Progenitor cell of endocrine pancreas (in vitro differentiated cells): ENCODE measurements at regions not wholly inside any gene's neighbourhood (a gene's known extent, or its start where the extent isn't known, plus 50 kb on each side); places are given as distances from the start of the nearest gene placed in this dataset.
"Not testable (repeated sequence)": the region's sequence is repeated elsewhere in the genome, so short reads cannot be mapped to it uniquely, and the experiment has no call there.

Experiments used
- DNase-seq: peaks from one replicate; pipeline ENCODE4 v3.0.0; 2021; ENCODE audit warnings: low spot score; ENCODE audit not compliant: unreplicated experiment
- H3K27ac Mint-ChIP-seq: 2 replicates; pipeline ENCODE4 v1.8.0; 2021; ENCODE audit warnings: mild to moderate bottlenecking, moderate library complexity, mixed read lengths
- H3K27me3 Mint-ChIP-seq: 2 replicates; pipeline ENCODE4 v1.8.0; 2021; ENCODE audit warnings: mixed read lengths
- H3K36me3 Mint-ChIP-seq: 2 replicates; pipeline ENCODE4 v1.8.0; 2022; ENCODE audit warnings: mixed read lengths; ENCODE audit not compliant: insufficient read depth
- H3K4me1 Mint-ChIP-seq: 2 replicates; pipeline ENCODE4 v1.8.0; 2021; ENCODE audit warnings: low read depth, mixed read lengths
- H3K4me3 Mint-ChIP-seq: 2 replicates; pipeline ENCODE4 v1.8.0; 2021; ENCODE audit warnings: low read depth, mild to moderate bottlenecking, moderate library complexity, mixed read lengths
- H3K9me3 Mint-ChIP-seq: 2 replicates; pipeline ENCODE4 v1.8.0; 2021; ENCODE audit warnings: low read depth, mixed read lengths
- TF ChIP-seq, protein P1 (sequence below): fragments of 200-600 bp; sonication (generic); IDR thresholded peaks from one replicate; pipeline ENCODE4 v1.5.0; 2021; ENCODE audit warnings: antibody characterized with exemption, mild to moderate bottlenecking; ENCODE audit not compliant: unreplicated experiment

DNA sequence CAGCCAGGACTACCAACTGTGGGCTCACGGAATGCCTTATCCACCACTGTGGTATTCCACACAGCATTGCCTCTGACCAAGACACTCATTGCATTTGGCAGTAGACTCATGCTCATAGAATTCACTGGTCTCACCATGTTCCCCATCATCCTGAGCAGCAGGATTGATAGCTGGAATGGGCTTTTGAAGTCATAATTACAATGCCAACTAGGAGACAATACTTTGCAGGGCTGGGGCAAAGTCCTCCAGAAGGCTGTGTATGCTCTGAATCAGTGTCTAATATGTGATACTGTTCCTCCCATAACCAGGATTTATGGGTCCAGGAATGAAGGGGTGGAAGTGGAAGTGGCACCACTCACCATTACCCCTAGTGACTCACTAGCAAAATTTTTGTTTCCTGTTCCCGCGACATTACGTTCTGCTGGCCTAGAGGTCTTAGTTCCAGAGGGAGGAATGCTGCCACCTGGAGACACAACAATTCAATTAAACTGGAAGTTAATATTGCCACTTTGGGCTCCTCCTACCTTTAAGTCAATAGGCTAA is 58.6 kb upstream of the CCDC80 start:
- DNase-seq = no peak

DNA sequence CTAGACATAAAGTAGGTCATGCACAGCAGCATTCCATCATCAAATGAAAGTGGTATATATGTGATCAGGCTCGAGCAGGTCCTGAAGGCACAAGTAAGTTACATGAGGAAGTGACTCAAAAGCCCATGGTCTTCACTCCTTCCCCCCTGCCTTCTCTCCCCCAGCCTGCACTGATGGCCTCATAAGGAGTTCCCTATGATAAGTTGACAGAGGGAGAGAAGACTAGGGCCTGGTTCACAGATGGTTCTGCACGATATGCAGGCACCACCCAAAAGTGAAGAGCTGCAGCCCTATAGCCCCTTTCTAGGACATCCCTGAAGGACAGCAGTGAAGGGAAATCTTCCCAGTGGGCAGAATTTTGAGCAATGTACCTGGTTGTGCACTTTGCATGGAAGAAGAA is 57.5 kb upstream of the CCDC80 start:
- DNase-seq, H3K27ac Mint-ChIP-seq, H3K4me3 Mint-ChIP-seq, H3K36me3 Mint-ChIP-seq, H3K4me1 Mint-ChIP-seq, H3K27me3 Mint-ChIP-seq: not testable (repeated sequence)
- peaks cover 19% of the 10 kb centered on the region for H3K9me3 Mint-ChIP-seq

More for the DNA sequence above, 58.6 kb upstream of the CCDC80 start:
- no peaks in the 10 kb centered on the region for H3K27me3 Mint-ChIP-seq
- H3K4me3 Mint-ChIP-seq = no peak overlapping the region
- no peaks in the 10 kb centered on the region for H3K4me1 Mint-ChIP-seq
- peaks cover 19% of the 10 kb centered on the region for H3K9me3 Mint-ChIP-seq
- no peaks in the 10 kb centered on the region for H3K36me3 Mint-ChIP-seq
- H3K27ac Mint-ChIP-seq = no peak overlapping the region
- TF ChIP-seq, protein P1, sequence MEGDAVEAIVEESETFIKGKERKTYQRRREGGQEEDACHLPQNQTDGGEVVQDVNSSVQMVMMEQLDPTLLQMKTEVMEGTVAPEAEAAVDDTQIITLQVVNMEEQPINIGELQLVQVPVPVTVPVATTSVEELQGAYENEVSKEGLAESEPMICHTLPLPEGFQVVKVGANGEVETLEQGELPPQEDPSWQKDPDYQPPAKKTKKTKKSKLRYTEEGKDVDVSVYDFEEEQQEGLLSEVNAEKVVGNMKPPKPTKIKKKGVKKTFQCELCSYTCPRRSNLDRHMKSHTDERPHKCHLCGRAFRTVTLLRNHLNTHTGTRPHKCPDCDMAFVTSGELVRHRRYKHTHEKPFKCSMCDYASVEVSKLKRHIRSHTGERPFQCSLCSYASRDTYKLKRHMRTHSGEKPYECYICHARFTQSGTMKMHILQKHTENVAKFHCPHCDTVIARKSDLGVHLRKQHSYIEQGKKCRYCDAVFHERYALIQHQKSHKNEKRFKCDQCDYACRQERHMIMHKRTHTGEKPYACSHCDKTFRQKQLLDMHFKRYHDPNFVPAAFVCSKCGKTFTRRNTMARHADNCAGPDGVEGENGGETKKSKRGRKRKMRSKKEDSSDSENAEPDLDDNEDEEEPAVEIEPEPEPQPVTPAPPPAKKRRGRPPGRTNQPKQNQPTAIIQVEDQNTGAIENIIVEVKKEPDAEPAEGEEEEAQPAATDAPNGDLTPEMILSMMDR = no peak

DNA sequence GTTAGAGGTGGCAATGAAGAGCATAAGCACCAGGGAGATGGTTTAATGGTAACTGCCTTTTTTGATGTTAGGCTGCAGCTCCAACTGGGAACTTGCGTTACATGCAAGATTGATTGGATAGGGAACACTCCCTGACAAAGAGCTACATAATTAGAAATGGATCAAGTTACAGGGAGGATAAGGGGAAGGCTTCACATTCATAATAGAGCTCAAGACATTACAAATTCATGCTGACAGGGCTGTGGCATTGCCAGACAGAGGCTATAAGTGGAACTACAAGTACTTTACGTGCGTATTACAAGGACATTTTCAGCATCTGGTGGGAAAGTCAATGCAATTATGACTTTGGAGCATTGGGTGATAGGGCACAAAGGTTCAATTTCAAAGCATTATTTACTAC is 55.3 kb upstream of the CCDC80 start:
- not testable (repeated sequence) for H3K36me3 Mint-ChIP-seq, H3K4me1 Mint-ChIP-seq, H3K4me3 Mint-ChIP-seq, H3K27ac Mint-ChIP-seq, H3K27me3 Mint-ChIP-seq, DNase-seq
- H3K9me3 Mint-ChIP-seq = peaks cover 12% of the 10 kb centered on the region

DNA sequence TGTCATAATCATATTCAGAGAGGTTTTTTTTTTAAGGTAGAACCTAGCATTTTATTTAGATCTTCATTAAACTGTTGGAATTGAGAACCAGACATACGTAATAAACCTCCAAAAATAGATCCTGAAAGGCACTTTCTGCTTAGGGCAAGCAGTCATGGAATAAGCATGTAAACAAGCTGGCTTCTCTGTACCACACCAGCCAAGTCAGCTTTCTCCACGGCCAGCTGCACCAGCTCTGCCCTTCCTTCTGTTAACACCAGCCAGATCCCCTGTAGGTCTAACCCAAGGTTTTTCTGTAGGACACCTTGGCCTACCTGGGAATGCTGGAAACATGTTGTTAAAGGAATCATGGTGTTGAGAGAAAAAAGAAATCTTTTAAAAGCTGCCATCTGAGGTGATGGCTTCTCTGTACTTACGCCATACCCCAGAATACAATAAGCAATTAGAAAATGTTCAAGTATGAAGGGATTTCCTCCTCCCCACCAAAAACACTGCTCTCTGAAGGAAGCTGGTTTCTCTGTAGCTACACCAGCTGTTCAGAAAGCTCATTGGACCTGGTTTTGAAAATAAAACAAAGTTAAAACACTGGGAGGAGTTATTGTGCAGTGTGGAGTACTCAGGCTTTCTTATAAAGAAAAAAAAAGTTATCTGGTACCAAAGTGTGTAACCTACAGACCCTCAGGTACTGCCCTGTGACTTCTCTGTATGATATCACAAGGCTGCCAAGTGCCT is 54.6 kb upstream of the CCDC80 start:
- not testable (repeated sequence) for DNase-seq, H3K9me3 Mint-ChIP-seq, H3K36me3 Mint-ChIP-seq, H3K27ac Mint-ChIP-seq, H3K27me3 Mint-ChIP-seq, H3K4me3 Mint-ChIP-seq, H3K4me1 Mint-ChIP-seq

DNA sequence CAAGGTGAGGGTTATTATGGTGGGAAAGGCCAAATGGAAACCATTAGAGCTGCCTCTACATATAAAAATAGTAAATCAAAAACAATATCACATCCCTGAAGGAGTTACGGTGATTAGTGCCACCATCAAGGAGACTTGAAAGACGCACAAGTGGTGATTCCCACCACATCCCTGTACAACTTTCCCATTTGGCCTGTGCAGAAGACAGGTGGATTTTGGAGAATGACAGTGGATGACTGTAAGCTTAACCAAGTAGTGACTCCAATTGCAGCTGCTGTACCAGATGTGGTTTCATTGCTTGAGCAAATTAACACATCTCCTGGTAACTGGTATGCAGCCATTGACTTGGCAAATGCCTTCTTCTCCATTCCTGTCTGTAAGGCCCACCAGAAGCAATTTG is 54.0 kb upstream of the CCDC80 start:
- H3K36me3 Mint-ChIP-seq, H3K27ac Mint-ChIP-seq, H3K4me3 Mint-ChIP-seq, H3K9me3 Mint-ChIP-seq, H3K4me1 Mint-ChIP-seq, DNase-seq, H3K27me3 Mint-ChIP-seq: not testable (repeated sequence)

DNA sequence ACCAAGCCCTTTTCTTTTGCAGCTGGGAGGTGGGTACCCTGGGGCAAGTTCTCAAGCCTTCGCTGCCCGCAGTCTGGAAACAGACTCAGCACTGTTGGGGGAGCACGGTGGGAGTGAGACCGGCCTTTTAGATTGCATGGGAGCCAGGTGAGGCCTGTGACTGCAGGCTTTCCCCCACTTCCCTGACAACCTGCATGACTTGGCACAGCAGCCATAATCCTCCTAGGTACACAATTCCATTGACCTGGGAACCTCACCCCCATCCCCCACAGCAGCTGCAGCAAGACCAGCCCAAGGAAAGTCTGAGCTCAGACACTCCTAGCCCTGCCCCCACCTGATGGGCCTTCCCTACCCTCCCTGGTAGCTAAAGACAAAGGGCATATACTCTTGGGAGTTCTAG is 52.2 kb upstream of the CCDC80 start:
- Mint-ChIP-seq H3K4me3 (no peak overlapping the region), H3K9me3 (peaks cover 7% of the 10 kb centered on the region), H3K27me3 (no peaks in the 10 kb centered on the region), H3K36me3 (no peaks in the 10 kb centered on the region), H3K27ac (no peak overlapping the region), H3K4me1 (peaks cover 20% of the 10 kb centered on the region)
- TF ChIP-seq, protein P1 = no peak
- no peak for DNase-seq
